Keratinocyte (primary cell): ENCODE measurements at regions not wholly inside any gene's neighbourhood (a gene's known extent, or its start where the extent isn't known, plus 50 kb on each side); places are given as distances from the start of the nearest gene placed in this dataset.

Source experiments
- CTCF ChIP-seq, 3 experiments: IDR thresholded peaks in 1 of 3; conservative IDR thresholded peaks in 1 of 3; optimal IDR thresholded peaks in 1 of 3; 2 replicates in 2 of 3; 3 replicates in 1 of 3; pipeline versions ENCODE3 to v1.5.1; 2011; ENCODE audit warnings: low read length in 3 of 3, mild to moderate bottlenecking in 3 of 3, moderate library complexity in 2 of 3, control low read depth in 1 of 3, inconsistent platforms in 1 of 3; ENCODE audit not compliant: insufficient read depth in 2 of 3; ENCODE audit errors: extremely low read depth in 1 of 3
- EZH2 ChIP-seq: IDR thresholded peaks from one replicate; pipeline ENCODE4 v1.6.1; 2012; ENCODE audit warnings: inconsistent platforms, mild to moderate bottlenecking, low read length, moderate library complexity

GRCh38 chr16:54878301-54878700 is 52.4 kb upstream of the IRX5 start:
- TF ChIP-seq CTCF (optimal IDR thresholded peaks at IDR 0.05 in 1 of 3, IDR thresholded peaks at IDR 0.05 in 1 of 3, conservative IDR thresholded peaks at IDR 0.05 in 1 of 3; ENCODE audit: extremely low read depth in 1 of 3, insufficient read depth in 2 of 3, low read length in 3 of 3) (no peak), EZH2 (no peak)
